ENCODE measurements at regions not wholly inside any gene's neighbourhood (a gene's known extent, or its start where the extent isn't known, plus 50 kb on each side); places are given as distances from the start of the nearest gene placed in this dataset.

DNA sequence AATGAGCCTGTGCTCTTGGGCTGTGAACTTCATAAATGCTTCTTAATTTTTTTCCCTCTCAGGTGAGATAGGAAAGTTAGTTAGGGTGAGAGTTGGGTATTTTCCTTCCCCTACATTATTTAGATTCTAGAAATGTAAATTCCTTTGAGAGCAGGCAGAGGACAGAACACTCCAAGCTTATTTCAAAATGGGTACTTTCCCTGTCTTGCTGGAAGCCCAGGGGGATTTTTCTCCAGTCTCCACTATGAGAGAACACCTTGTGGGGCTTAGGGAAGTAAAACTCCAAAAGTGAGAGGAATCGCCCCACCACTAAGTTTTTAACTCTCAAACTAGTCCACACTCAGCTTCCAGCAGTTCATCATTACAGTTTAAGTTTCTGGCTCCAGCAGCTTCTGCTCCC, 253.2 kb upstream of the CTAGE1 start:
- no peak for TF ChIP-seq EZH2 (IDR thresholded peaks at IDR 0.05)
- no peak for TF ChIP-seq FOXP2 (optimal IDR thresholded peaks at IDR 0.05; ENCODE audit: control extremely low read depth, extremely low read length, insufficient read depth)
